HG02610 (cell line): ENCODE measurements at regions not wholly inside any gene's neighbourhood (a gene's known extent, or its start where the extent isn't known, plus 50 kb on each side); places are given as distances from the start of the nearest gene placed in this dataset.
A peak's percentile ranks its signal among the peaks of the same experiment; 100 is the strongest.

Source experiments
- ATAC-seq: cut with Tn5 transposase; IDR thresholded peaks from one replicate; pipeline ENCODE4 v1.9.1; 2021; ENCODE audit warnings: mild to moderate bottlenecking, moderate library complexity; ENCODE audit not compliant: unreplicated experiment

DNA sequence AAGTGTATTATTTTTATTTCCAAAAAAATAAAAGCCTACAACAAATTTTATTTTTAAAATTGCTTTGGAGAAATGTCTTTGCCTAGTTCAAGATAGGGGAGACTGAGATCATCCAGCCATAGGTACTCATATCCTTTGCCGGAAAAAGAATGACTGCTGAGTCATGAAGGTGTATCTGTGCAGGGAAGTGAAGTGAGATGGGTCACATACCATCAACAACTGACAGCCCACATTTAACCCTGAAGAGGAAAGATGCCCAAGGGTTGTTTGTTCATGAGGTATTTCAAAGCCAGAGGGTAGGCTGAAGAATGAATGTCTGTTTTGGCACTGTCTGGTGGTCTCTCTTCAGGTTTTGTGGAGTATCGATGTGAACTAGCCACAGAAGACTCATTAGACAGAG is 106.7 kb upstream of the TTC29 start:
- ATAC-seq = no peak

- no peak for ATAC-seq
Measured at GRCh38 chr4:147054228-147054872, 108.7 kb upstream of the TTC29 start.

GRCh38 chr4:147056940-147057610 is 111.4 kb upstream of the TTC29 start:
- ATAC-seq = peak; percentile 33

GRCh38 chr4:147057611-147058190 is 112.0 kb upstream of the TTC29 start:
- peak; percentile 41 for ATAC-seq

DNA sequence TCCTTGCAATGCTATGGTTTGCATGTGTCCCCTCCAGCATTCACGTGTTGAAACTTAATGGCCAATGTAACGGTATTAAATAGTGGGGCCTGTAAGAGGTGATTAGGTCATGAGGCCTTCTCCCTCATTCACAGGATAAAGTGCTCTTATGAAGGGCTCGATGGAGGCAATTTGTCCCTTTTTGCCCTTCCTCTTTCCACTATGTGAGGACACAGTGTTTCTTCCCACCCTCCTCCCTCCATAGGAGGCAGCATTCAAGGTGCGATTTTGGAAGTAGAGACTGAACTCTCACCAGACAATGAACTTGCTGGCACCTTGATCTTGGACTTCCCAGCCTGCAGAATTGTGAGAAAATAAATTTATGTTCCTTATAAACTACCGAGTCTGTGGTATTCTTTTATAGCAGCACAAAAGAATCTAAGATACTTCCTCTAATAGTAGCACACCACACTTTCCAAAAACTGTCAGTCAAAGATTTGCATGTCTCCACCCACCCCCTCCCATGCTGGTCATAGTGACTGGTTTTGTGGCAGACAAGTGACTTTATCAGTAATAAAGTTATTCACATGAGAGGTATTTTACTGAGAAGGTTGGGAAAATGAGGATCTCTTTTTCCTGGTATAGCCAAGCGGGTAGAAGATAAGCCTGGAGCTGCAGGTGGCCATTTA is 113.5 kb upstream of the TTC29 start:
- no peak for ATAC-seq

DNA sequence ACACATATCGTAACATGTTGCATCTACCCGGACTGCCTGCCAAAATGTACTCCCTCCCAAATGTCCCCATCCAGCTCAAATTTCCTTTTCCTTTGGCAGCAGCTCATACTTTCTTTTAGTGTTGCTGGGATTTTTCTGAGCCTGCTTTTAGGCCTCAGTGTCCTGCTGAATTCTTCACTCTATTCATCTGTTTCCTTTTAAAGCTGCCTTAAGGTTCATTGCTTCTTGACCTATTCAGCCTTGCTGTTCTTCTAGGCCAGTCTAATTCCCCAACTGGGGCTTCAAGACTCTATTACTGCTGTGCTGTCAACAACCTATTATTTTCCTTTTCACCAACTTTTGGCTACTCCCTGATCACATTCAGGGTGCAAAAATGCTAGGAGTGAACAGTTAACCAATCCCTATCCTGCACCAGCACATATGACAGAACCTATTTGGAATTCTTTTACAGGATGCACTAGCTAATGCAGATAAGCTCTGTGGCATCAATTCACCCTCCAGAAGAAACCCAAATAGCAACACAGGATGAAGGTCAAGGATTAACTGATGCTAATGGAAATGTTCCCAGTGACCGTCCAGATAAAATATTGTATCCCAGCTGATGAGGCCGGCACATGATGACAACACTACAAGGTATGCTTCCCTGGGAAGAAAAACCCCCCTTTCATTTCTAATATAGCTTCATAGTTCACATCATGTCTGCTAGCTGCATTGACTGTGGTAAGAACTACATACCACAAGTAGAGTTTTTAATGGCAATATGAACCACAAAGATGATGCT is 114.7 kb upstream of the TTC29 start:
- ATAC-seq = no peak

- ATAC-seq = no peak
Measured at GRCh38 chr4:147064856-147065255, 119.2 kb upstream of the TTC29 start.

- no peak for ATAC-seq
Measured at GRCh38 chr4:147068564-147068963, 122.9 kb upstream of the TTC29 start.

GRCh38 chr4:147071209-147071740 is 125.6 kb upstream of the TTC29 start:
- ATAC-seq = no peak

GRCh38 chr4:147076179-147076578 is 130.5 kb upstream of the TTC29 start:
- ATAC-seq = no peak

GRCh38 chr4:147076728-147077127 is 131.1 kb upstream of the TTC29 start:
- no peak for ATAC-seq

GRCh38 chr4:147078362-147078761 is 132.7 kb upstream of the TTC29 start:
- no peak for ATAC-seq

DNA sequence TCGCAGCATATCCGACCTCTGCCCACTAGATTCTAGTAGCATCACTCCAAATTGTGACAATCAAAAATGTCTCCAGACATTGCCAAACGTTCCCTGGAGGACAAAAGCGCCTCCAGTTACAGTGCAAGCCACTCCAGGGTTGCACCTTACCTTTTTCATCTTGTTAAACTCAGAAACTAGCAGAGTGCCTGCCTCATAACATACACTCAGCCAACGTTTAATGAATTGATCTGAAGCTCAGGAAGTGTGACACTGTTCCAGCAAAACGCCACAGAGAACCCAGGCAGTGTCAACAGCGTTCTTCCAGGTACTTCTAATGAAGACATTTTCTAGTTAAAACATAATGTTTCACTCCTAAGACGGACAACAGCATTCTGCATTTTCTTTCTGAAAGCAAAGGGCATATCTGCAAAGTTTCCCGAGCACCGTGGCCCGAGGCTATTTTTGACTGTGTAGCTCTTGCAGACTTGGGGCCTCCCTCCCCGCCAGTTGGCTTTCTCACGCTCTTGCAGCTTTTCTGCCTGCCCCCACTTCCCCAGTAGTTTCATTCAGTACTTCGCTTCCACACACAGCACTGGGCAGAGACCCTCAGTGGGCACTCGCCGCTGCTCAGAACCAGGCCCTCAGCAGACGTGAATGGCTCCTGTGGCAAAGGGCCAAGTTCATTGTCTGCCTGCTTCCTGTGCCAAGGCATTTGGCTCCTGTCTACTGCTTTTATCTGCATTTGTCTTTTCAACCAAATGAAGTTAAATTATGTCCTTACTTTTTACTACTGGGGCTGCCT is 133.4 kb upstream of the TTC29 start:
- ATAC-seq = no peak

DNA sequence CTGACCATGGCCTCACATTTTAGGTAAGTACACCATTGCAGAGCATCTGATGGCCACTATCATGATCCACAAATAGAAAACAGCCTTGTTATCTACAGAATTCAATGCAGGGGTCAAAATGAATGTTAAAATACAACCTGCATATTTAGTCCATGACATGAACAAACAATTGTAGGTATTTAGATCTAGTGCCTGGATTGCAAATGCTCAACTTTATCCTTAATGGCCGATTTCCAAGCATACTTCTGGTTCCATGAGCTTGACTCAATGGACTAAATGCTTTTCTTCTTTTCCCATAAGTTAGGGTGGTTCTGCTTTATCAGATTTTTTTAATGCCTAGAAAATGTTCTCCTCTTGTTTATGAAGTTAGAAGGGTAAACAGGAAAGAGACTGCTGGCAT is 139.2 kb upstream of the TTC29 start:
- ATAC-seq = no peak

GRCh38 chr4:147085781-147086180 is 140.1 kb upstream of the TTC29 start:
- ATAC-seq = no peak

DNA sequence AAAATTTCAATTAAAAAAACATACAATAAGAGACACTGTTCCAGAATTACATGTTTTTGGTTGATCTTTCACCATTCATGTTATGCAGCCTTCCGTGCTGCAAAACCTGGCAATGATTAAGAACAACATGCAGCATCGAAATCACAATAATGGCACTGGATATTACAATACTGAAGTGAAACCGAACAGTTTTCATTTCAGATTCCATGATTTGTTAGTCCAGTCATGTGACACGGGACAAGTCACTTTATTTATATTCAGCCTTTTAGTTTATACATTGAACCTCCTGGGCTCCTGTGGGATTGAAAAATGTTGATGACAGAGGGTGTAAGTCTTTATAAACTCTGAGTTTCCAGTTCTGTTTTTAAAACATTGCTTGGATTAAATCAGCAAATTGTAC is 142.5 kb upstream of the TTC29 start:
- no peak for ATAC-seq

GRCh38 chr4:147090486-147090885 is 144.8 kb upstream of the TTC29 start:
- no peak for ATAC-seq

- no peak for ATAC-seq
Measured at GRCh38 chr4:147093206-147093605, 147.5 kb upstream of the TTC29 start.

GRCh38 chr4:147094238-147094637 is 148.6 kb upstream of the TTC29 start:
- no peak for ATAC-seq
